ENCODE measurements at regions not wholly inside any gene's neighbourhood (a gene's known extent, or its start where the extent isn't known, plus 50 kb on each side); places are given as distances from the start of the nearest gene placed in this dataset.
A peak's percentile ranks its signal among the peaks of the same experiment; 100 is the strongest.

GRCh38 chr4:123849495-123849894, 452.9 kb downstream of the SPRY1 start:
- no peak overlapping the region for H3K4me3 ChIP-seq
- intact Hi-C loops (cut with DNase I; ENCODE audit: low total_unique reads): no loop called here
- 73 to 88% (median 86%) methylated on average over 1 of the region's 1 CpG for WGBS, 5 donors
- no peak for DNase-seq
- TF ChIP-seq, protein P1, sequence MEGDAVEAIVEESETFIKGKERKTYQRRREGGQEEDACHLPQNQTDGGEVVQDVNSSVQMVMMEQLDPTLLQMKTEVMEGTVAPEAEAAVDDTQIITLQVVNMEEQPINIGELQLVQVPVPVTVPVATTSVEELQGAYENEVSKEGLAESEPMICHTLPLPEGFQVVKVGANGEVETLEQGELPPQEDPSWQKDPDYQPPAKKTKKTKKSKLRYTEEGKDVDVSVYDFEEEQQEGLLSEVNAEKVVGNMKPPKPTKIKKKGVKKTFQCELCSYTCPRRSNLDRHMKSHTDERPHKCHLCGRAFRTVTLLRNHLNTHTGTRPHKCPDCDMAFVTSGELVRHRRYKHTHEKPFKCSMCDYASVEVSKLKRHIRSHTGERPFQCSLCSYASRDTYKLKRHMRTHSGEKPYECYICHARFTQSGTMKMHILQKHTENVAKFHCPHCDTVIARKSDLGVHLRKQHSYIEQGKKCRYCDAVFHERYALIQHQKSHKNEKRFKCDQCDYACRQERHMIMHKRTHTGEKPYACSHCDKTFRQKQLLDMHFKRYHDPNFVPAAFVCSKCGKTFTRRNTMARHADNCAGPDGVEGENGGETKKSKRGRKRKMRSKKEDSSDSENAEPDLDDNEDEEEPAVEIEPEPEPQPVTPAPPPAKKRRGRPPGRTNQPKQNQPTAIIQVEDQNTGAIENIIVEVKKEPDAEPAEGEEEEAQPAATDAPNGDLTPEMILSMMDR (IDR thresholded peaks at IDR 0.05 in 8 of 11, conservative IDR thresholded peaks at IDR 0.05 in 3 of 11): no peak
- TF ChIP-seq POLR2AphosphoS5 (IDR thresholded peaks at IDR 0.05) (no peak), POLR2A (IDR thresholded peaks at IDR 0.05) (no peak)
- H3K27ac ChIP-seq: no peak overlapping the region
- no peaks in the 10 kb centered on the region for H3K27me3 ChIP-seq (replicated peaks in 1 of 7)
- H3K36me3 ChIP-seq: no peaks in the 10 kb centered on the region
- no peaks in the 10 kb centered on the region for H3K4me1 ChIP-seq
- peaks cover 0 to 3% (median 0%) of the 10 kb centered on the region in 8 donors for H3K9me3 ChIP-seq

DNA sequence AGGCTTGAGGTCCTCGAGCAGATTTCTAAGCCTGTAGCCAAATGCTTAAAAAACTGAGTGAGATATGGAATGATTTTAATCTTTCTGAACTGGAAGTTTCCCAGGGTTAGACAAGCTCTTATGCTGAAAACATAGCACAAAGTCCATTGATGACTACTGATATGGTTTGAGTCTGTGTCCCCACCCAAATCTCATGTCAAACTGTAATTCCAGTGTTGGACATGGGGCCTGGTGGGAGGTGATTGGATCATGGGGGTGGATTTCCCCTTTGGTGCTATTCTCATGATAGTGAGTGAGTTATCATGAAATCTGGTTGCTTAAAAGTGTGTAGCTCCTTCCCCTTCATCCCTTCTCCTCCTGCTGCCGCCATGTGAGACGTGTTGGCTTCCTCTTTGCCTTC, 454.9 kb downstream of the SPRY1 start:
- no peaks in the 10 kb centered on the region for H3K9me3 ChIP-seq
- no peaks in the 10 kb centered on the region for H3K27me3 ChIP-seq (replicated peaks in 1 of 7)
- no peak overlapping the region for H3K27ac ChIP-seq
- intact Hi-C loops (cut with DNase I; ENCODE audit: low total_unique reads): no loop called here
- H3K4me3 ChIP-seq: no peak overlapping the region
- DNase-seq: no peak
- peaks cover 0 to 7% (median 0%) of the 10 kb centered on the region in 6 donors for H3K4me1 ChIP-seq
- WGBS, 5 donors: 81 to 91% (median 88%) methylated on average over 3 of the region's 3 CpGs
- TF ChIP-seq, protein P1 (IDR thresholded peaks at IDR 0.05 in 8 of 11, conservative IDR thresholded peaks at IDR 0.05 in 3 of 11): no peak
- TF ChIP-seq POLR2AphosphoS5 (IDR thresholded peaks at IDR 0.05) (no peak), POLR2A (IDR thresholded peaks at IDR 0.05) (no peak)
- no peaks in the 10 kb centered on the region for H3K36me3 ChIP-seq

DNA sequence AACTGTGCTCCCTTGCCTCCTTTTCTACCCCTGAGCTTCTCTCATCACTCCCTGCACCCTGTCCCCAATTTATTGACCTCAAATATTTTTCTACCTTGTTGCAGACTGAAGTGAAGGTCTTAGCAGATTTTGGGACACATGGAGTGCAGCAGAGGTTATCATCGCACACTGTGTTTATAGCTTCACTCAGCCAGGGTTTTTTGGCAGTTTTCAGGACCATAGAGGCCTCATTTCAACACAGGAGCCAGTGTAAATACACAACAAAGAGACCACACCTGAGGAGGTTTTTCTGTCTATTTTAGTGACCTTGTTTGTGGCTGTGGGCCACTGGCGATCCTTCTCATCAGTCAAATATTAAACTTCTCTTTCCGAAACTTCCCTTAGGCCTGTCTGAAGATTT, 457.1 kb downstream of the SPRY1 start:
- TF ChIP-seq, protein P1 (IDR thresholded peaks at IDR 0.05 in 8 of 11, conservative IDR thresholded peaks at IDR 0.05 in 3 of 11): no peak
- TF ChIP-seq POLR2A (IDR thresholded peaks at IDR 0.05): no peak
- no peak for TF ChIP-seq POLR2AphosphoS5 (IDR thresholded peaks at IDR 0.05)
- intact Hi-C loops (cut with DNase I; ENCODE audit: low total_unique reads): no loop called here
- H3K27ac ChIP-seq: no peak overlapping the region
- H3K4me1 ChIP-seq: peaks cover 0 to 13% (median 4%) of the 10 kb centered on the region in 6 donors
- H3K36me3 ChIP-seq: no peaks in the 10 kb centered on the region
- 90 to 97% (median 96%) methylated on average over 3 of the region's 3 CpGs for WGBS, 5 donors
- DNase-seq: no peak
- H3K9me3 ChIP-seq: no peaks in the 10 kb centered on the region
- H3K4me3 ChIP-seq: no peak overlapping the region
- H3K27me3 ChIP-seq (replicated peaks in 1 of 7): no peaks in the 10 kb centered on the region

DNA sequence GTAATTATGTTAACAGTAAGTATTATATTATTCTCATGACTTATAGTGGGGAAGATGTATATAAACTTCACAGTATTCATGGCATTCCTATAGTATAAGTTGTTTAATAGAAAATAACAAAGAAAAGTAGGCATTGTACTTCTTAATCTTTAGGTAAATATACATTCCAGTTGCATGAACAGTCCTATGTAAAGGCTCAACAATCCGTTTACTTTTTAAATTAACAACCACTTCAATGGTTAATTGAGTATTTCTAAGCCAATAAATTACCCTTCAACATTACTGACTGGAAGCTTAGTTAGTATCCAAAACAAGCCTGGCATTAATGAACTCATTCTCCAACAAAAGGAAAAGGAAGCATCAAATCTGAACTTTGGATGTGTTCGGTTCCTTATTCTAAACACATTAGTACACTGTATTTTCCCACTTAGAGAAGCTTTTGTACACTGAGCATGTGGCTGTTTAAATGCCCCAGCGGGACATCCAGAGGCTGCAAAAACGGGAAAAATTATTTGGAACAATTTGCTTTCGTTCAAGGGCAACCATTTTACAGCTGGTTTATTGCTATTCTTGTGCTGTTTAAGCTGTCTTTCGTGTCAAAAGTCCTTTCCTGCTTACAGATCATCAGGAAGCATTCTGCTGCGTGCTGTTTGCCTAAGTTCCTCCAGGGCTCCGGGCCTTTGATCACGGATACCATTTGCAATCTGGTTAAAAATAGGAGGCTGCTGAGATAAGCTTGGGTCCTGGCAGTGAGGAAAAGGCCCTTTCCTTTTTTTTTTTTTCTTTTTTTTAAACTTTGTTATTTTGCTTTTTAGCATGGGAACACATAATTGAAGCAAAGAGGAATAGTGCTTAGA, 460.3 kb downstream of the SPRY1 start:
- H3K27me3 ChIP-seq (replicated peaks in 1 of 7): no peaks in the 10 kb centered on the region
- H3K4me1 ChIP-seq: peaks cover 0 to 13% (median 4%) of the 10 kb centered on the region in 6 donors
- H3K9me3 ChIP-seq: no peaks in the 10 kb centered on the region
- no peak for TF ChIP-seq POLR2A (IDR thresholded peaks at IDR 0.05)
- TF ChIP-seq POLR2AphosphoS5 (IDR thresholded peaks at IDR 0.05): peak in 1 of 3 donors; percentile 71
- TF ChIP-seq, protein P1 (IDR thresholded peaks at IDR 0.05 in 8 of 11, conservative IDR thresholded peaks at IDR 0.05 in 3 of 11): peak in 6 of 11 experiments; percentile 14 to 54 (median 42)
- H3K27ac ChIP-seq: peak overlapping the region; percentile 11 to 80 (median 62)
- no peaks in the 10 kb centered on the region for H3K36me3 ChIP-seq
- no peak overlapping the region for H3K4me3 ChIP-seq
- no peak for DNase-seq
- intact Hi-C loops (cut with DNase I; ENCODE audit: low total_unique reads): no loop called here
- WGBS, 5 donors: 10 to 19% (median 14%) methylated on average over 9 of the region's 9 CpGs
